Loucy (cell line): ENCODE measurements at regions not wholly inside any gene's neighbourhood (a gene's known extent, or its start where the extent isn't known, plus 50 kb on each side); places are given as distances from the start of the nearest gene placed in this dataset.

Source experiments
- EZH2phosphoT487 ChIP-seq: fragments of 200-600 bp; IDR thresholded peaks from 2 replicates; pipeline ENCODE4 v1.6.1; 2018; ENCODE audit warnings: antibody characterized with exemption, mild to moderate bottlenecking, moderate library complexity, borderline replicate concordance
- TF ChIP-seq, protein P1 (sequence below): fragments of 200-600 bp; sonication (generic); conservative IDR thresholded peaks from 2 replicates; pipeline ENCODE4 v1.5.1; 2014; ENCODE audit warnings: mild to moderate bottlenecking, antibody characterized with exemption, low read length

- TF ChIP-seq, protein P1, sequence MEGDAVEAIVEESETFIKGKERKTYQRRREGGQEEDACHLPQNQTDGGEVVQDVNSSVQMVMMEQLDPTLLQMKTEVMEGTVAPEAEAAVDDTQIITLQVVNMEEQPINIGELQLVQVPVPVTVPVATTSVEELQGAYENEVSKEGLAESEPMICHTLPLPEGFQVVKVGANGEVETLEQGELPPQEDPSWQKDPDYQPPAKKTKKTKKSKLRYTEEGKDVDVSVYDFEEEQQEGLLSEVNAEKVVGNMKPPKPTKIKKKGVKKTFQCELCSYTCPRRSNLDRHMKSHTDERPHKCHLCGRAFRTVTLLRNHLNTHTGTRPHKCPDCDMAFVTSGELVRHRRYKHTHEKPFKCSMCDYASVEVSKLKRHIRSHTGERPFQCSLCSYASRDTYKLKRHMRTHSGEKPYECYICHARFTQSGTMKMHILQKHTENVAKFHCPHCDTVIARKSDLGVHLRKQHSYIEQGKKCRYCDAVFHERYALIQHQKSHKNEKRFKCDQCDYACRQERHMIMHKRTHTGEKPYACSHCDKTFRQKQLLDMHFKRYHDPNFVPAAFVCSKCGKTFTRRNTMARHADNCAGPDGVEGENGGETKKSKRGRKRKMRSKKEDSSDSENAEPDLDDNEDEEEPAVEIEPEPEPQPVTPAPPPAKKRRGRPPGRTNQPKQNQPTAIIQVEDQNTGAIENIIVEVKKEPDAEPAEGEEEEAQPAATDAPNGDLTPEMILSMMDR = no peak
- no peak for TF ChIP-seq EZH2phosphoT487
Measured at GRCh38 chr7:26074919-26075318, 77.1 kb upstream of the NFE2L3 start.
